Spleen (tissue), 7 donors: ENCODE measurements at regions not wholly inside any gene's neighbourhood (a gene's known extent, or its start where the extent isn't known, plus 50 kb on each side); places are given as distances from the start of the nearest gene placed in this dataset.

Experiments used
- POLR2AphosphoS5 ChIP-seq, 3 donors: sonication (generic); formaldehyde crosslinking; IDR thresholded peaks; one replicate each; pipeline ENCODE4 v1.5.1; 2017; ENCODE audit warnings: antibody characterized with exemption in 3 of 3
- TF ChIP-seq, protein P1 (sequence below), 11 experiments: fragments of 200-600 bp in 7 of 11; fragments of 450-650 bp in 4 of 11; sonication (generic) in 4 of 11; IDR thresholded peaks in 8 of 11; conservative IDR thresholded peaks in 3 of 11; 1 replicate in 7 of 11; 2 replicates in 4 of 11; pipeline versions ENCODE4 v1.4.0 to v1.8.0; 2016 to 2021; ENCODE audit warnings: antibody characterized with exemption in 11 of 11, inconsistent platforms in 4 of 11, mild to moderate bottlenecking in 1 of 11
- donor health status: DM: no; HTN: no; CAD: no; lungs with moderate emphysema.
- donor health status: DM: no; HTN: no; CAD: no.
- donor health status: DM: no; HTN: no; CAD: no.

DNA sequence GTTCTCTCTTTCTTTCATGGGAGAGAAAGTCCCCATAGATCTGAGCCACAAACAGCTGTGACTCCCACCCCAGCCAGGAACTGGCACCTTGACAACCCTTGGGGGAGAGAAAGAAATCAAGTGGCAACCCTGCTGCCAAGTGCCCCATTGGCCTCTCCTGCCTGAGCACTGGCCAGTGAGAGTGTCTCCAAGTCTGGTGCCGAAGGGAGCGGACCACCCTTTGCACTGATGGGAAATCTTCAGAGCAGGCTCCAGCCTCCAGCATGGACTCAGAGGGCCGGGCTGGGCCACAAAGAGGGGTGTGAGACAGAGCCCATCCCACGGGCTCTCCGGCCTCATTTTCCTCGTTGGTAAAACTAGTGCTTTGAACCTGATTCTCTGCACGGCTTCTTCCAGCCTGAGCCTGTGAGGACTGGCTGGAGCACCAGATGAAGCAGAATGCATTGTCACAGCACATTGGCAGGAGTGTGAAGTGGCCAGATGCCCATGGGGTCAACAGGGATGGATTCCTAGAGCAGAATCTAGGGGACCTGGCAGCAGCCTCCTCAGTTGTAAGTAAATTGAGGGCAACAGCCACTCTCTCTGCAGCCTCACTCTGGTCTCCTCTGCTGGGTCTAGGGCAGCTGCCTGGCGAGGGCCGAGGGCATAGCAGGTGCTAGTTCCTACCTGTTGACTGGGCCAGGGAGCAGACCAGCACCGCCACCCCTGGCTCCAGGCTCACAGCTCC lies 81.4 kb downstream of the TRIM29 start:
- TF ChIP-seq POLR2AphosphoS5 (IDR thresholded peaks at IDR 0.05) = no peak
- TF ChIP-seq, protein P1, sequence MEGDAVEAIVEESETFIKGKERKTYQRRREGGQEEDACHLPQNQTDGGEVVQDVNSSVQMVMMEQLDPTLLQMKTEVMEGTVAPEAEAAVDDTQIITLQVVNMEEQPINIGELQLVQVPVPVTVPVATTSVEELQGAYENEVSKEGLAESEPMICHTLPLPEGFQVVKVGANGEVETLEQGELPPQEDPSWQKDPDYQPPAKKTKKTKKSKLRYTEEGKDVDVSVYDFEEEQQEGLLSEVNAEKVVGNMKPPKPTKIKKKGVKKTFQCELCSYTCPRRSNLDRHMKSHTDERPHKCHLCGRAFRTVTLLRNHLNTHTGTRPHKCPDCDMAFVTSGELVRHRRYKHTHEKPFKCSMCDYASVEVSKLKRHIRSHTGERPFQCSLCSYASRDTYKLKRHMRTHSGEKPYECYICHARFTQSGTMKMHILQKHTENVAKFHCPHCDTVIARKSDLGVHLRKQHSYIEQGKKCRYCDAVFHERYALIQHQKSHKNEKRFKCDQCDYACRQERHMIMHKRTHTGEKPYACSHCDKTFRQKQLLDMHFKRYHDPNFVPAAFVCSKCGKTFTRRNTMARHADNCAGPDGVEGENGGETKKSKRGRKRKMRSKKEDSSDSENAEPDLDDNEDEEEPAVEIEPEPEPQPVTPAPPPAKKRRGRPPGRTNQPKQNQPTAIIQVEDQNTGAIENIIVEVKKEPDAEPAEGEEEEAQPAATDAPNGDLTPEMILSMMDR (IDR thresholded peaks at IDR 0.05 in 8 of 11, conservative IDR thresholded peaks at IDR 0.05 in 3 of 11) = no peak
